ENCODE measurements at regions not wholly inside any gene's neighbourhood (a gene's known extent, or its start where the extent isn't known, plus 50 kb on each side); places are given as distances from the start of the nearest gene placed in this dataset.
A peak's percentile ranks its signal among the peaks of the same experiment; 100 is the strongest.
"Not testable (repeated sequence)": the region's sequence is repeated elsewhere in the genome, so short reads cannot be mapped to it uniquely, and the experiment has no call there.

DNA sequence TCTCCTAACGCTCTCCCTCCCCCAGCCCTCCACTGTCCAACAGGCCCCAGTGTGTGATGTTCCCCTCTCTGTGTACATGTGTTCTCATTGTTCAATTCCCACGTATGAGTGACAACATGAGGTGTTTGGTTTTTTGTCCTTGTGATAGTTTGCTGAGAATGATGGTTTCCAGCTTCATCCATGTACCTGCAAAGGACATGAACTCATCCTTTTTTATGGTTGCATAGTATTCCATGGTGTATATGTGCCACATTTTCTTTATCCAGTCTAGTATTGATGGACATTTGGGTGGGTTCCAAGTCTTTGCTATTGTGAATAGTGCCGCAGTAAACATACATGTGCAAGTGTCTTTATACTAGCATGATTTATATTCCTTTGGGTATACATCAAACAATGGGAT is 347.4 kb downstream of the MAGEE1 start:
- FAIRE-seq: not testable (repeated sequence)

DNA sequence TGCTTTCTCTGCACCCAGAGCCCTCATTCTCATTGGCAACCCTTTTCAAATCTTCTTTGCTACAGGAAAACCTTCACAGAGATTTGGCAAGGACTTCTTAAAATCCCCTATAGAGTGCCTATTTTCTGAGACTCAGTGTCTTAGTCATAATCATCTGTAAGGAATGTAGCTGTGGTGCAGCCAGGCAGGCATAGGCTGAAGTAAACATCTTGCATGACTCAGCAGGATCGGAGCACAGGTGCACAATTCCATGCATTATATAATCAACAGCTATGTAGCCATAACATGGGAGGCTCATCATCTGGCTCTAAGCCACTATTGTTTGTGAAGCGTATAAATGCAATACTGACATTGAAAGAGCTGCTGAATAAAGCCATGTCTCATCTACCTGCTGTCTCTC is 368.8 kb downstream of the MAGEE1 start:
- no peak for FAIRE-seq

DNA sequence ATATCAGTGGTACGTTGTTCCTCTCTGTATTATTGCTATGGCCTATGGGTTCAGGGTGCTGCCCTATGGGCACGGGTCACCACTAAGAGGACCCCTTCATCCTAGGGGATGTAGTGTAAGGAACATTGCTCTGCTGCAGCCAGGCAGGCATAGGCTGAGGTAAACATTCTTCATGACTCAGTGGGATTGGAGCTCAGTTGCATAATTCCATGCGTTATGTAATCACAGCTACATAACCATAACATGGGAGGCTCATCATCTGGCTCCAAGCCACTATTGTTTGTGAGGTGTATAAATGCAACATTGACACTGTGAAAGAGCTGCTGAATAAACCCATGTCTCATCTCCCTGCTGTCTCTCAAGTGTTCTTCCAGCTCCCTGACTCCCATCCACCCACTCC is 375.2 kb downstream of the MAGEE1 start:
- FAIRE-seq: no peak

DNA sequence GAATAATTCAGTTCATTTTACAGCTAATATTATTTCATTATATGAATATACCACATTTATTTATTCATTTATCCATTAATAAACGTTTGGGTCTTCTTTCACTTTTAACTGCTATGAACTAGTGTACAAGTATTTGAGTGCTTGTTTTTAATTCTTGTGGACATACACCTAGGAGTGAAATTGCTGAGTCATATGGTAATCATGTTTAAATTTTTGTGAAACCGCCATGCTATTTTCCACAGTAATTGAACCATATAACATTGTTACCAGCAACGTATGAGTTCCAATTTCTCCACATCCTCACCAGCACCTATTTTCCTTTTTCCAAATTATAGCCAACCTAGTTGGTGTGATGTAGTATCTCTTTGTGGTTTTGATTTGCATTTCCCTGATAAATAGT is 388.2 kb downstream of the MAGEE1 start:
- FAIRE-seq: no peak

DNA sequence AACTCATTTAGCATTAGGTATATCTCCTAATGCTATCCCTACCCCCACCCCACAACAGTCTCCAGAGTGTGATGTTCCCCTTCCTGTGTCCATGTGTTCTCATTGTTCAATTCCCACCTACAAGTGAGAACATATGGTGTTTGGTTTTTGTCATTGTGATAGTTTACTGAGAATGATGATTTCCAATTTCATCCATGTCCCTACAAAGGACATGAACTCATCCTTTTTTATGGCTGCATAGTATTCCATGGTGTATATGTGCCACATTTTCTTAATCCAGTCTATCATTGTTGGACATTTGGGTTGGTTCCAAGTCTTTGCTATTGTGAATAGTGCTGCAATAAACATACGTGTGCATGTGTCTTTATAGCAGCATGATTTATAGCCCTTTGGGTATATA is 389.8 kb downstream of the MAGEE1 start:
- not testable (repeated sequence) for FAIRE-seq

DNA sequence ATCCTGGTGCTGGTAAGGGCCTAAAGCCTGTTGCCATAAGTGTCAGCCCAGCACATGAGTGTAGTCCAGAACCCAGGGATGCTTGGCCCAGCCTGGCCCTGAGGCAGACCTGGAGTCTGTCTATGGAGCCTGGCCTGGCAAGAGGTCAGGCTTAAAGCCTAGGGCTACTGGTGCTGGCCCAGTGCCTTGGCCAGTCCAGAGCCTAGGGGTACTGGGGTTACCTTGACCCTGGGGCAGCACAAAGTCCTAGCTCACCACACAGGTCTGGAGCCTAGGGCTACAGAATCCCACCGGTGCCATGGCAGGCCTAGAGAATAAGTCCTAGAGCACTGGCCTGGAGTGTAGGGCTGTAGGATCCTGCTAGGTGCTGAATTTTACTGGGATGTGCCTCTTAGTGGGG is 393.8 kb downstream of the MAGEE1 start:
- no peak for FAIRE-seq

DNA sequence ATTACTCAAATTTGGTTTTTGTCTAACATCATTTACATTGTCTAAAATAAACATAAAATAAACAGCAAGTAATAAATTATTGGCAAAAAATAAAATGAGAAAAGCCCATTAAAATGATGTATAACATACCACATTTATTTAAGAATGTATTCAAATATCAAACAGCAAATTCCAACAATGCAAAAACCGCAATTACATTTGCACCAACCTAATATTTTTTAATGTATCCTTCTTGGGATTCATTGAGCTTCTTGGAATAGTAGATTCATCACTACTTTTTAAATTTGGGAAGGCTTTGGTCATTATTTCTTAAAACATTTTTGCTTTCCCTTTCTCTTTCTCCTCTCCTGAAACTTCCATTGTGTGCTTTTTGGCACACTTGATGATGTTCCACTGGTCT is 400.2 kb downstream of the MAGEE1 start:
- no peak for FAIRE-seq

DNA sequence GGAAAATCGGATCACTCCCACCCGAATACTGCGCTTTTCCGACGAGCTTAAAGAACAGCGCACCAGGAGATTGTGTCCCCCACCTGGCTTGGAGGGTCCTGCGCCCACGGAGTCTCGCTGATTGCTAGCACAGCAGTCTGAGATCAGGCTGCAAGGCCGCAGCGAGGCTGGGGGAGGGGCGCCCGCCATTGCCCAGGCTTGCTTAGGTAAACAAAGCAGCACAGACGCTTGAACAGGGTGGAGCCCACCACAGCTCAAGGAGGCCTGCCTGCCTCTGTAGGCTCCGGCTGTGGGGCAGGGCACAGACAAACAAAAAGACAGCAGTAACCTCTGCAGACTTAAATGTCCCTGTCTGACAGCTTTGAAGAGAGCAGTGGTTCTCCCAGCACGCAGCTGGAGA is 413.4 kb downstream of the MAGEE1 start:
- not testable (repeated sequence) for FAIRE-seq

DNA sequence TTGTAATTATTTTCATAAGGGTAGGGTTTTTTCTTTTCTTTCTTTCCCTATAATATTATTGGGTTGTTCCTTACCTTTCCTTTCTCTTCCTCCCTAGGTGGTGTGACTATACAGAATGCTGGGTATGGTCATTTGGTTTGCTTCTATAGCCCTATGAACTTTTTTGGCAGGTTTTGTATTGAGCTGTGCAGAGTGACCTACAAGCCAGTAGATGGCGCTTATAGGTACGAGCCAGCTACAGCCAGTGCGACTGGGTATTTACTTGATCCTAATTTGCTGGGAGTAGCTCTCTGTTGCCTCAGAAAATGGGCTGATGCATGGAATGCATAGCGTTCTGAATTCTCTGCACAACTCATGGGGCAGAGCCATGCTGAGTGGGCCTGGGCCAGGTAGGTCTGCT is 423.3 kb downstream of the MAGEE1 start:
- no peak for FAIRE-seq

DNA sequence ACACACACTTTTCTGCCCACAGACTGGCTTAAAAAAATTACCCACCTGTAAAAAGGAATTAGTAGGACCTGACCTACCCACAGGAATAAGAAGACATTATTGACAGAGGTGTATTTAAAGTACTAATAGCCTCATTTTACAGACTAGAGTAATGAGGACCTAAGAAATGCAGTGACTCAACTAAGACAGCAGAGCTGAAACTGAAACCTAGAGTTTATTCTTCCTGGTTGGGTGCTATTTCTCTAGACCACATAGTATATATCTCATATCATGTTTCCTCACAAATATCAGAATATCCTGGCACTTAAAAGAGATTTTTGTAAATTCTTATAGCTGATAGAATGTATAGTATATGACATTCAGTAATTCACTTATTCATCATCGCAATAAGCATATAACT is 435.0 kb downstream of the MAGEE1 start:
- FAIRE-seq: no peak

DNA sequence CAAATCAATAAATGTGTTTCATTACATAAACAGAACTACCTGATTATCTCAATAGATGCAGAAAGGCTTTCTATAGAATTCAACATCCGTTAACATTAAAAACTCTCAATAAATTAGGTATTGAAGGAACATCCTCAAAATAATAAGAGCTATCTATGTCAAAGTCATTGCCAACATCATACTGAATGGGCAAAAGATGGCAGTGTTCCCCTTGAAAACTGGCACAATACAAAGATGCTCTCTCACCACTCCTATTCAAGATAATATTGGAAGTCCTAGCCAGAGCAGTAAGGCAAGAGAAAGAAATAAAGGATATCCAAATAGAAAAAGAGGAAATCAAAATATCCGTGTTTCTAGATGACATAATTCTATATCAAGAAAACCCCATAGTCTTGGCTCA is 466.4 kb downstream of the MAGEE1 start:
- no peak for FAIRE-seq

DNA sequence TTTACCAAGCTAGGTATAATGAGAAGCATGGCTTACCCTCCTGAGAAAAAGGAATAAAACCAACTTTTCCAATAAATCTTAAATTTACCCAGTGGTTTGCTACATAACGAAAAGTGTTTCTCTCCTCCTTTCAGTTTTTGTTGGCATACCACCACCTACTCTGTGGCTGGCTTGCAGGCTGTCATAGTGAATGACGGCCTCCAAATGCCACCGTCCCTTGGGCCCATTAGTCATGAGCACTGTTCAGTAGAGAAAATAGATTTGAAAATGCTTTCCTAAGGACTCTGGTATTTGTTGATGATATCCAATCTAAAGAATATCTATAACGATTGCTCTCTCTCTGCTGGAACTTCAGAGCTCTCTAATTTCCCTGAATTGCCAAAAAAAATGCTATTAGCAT is 488.3 kb downstream of the MAGEE1 start:
- no peak for FAIRE-seq

DNA sequence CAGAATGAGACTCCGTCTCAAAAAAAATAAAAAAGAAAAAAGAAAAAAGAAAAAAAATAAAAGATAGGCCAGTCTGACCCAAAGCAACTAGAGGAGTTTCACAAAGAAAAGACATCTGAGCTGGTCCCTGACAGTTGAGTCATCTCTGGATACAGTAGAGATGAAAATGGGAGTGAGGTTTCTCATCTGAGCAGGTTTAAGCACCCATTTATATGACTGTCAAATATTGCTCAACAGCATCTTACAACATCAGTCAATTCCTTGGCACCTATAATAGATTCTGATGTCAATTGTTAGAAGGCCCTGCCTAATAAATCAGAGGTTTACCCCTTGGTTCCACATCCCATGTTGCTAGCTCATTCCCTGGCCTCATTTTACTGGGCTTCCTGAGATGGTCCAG is 490.5 kb downstream of the MAGEE1 start:
- no peak for FAIRE-seq

DNA sequence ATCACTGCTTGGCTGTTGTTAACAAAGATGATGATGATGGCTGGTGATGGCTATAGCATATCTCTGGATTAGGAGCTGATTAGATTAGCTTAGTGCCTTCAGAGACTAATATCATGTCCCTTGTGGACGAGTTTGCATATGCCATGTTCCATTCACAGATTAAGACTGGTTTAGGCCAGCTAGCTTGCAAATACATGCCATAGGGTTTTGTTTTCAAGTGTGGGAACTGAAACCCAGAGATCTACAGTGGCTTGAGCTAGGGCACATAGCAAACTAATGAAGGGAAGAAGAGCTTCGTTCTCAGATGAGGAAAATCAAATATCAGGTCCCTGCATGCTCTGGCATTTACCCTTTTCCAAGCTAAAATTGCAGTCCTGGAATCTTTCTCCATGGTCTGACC is 492.3 kb downstream of the MAGEE1 start:
- FAIRE-seq: no peak

DNA sequence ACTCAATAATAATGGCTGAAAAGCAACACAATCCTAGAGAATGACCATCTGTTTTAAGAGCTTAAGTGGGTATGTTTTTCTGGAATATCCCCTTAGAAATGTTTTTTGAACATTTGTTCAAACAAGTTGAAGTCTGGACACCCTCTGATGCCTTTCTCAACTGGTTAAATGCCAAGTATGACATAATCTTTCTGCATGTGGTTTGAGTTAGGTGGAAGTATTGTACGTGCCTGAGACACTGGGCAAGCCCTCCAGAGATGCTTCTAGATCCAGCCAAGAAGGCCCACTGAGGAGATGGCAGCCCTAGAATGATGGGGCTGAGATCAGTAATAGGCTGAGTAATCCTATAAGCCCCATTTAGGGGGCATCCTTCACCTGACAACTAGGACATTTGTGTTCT is 493.1 kb downstream of the MAGEE1 start:
- no peak for FAIRE-seq

DNA sequence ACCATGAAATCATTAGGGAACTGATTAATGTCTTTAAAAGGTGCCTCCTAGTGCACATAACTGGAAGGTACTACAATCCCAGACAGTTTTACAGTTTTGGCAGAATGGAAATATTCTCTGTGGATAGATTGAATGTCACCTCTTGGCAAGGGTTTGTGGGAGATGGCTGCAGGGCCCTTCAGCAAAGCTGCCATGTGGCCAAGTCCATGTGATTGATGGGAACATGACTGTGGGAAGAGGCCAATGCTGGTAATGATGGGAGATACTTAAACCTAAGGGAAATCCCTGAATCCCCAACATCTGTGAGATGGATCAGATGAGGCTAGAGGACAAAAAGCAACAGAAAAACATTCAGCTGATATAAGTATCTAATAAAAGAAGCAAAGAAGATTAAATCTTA is 493.7 kb downstream of the MAGEE1 start:
- no peak for FAIRE-seq

DNA sequence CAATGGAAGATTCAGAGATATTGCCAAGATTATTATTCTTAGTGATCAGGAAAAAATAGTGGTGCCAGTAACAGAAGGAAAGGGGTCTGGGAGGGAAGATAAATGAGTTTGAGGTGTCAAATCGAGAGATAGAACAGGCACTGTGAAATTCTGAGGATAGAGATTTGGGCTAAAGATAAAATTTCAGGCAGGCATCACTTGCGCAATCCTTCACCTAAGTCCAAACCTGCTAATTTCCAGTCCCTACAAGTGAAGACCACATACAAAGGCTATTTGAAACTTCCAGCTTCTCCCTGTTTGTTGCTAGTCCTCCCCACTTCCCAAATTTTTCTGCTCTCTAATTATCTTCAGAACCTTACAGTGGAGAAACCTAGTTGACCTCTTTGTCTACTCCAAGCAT is 494.6 kb downstream of the MAGEE1 start:
- no peak for FAIRE-seq

DNA sequence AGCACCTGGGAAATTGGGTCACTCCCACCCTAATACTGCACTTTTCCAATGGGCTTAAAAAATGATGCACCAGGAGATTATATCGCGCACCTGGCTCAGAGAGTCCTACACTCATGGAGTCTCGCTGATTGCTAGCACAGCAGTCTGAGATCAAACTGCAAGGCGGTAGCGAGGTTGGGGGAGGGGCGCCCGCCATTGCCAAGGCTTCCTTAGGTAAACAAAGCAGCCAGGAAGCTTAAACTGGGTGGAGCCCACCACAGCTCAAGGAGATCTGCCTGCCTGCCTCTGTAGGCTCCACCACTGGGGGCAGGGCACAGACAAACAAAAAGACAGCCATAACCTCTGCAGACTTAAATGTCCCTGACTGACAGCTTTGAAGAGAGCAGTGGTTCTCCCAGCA is 497.1 kb downstream of the MAGEE1 start:
- not testable (repeated sequence) for FAIRE-seq

DNA sequence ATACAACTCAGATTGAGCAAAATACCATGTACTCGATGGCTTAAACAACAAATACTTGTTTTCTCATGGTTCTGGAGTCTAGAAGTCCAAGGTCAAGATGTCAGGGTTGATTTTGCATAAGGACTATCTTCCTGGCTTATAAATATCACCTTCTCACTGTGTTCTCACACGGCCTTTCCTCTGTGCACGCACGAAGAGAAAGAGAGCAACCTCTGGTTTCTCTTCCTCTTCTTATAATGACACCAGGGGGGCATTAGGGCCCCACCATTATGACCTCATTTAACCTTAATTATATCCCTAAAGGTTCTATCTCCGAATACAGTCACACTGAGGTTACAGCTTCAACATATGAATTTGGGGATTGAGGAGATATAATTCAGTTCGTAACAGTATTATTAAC is 504.0 kb downstream of the MAGEE1 start:
- FAIRE-seq: no peak

DNA sequence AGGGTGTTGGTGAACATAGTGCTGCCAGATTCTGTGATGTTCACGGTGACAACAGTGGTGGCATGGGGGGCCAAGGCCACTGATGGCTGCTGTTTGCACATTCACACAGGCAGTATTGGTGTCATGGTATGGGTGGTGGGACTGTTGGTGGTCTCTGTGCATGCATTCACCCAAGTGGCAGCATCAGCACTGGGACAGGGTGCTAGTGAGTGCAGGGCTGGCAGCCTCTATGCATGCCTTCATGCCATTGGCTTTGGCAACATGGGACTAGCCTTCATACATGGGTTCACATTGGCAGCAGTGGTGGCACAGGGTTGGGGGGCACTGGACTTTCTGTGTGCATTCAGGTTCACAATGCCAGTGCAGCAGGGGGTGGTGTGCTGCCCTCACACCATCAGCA is 489.7 kb upstream of the FGF16 start:
- FAIRE-seq: no peak

DNA sequence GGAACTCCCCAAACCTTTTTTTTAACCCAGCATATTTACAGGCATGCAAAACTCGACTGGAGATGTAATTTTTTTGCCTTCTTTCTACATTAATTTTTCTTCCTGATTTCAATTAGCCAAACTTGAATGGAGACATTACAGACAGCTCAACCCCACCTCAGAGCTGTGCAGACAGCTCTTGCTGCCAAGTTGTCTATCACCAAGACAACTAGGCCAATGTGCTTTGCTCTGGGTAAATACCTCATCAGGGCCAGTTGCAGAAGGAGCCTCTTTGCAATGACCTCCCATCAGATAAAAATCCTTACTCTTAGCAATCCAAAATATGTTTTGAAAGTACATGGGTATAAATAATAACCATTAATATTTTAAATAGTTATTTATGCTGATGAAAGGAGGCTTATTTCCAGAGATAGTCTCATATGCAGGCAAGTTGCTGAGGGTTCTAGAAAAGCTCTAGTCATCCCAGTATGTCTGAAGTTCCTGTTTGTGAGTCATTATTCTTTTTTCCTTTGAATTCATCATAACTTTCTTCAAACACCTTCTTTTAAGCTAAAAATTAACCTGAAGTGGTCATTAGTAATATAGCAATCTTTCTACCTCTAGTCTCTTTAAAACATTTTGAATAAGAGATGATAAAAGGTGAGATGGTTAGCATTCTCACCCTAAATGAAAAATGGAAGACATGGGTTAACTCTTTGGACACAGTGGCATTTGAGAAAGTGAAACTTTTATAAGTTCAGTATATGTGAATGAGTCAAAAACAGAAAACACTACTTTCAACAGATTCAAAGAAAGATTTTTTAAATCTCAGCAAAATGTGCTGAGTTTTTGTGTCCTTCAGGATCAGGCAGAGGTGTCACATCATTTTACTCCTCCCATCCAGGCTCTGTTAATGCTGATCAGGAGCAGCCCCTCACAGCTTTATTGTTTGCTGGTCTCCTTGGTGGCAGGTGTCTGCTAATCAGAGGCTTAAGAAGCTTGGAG is 475.5 kb upstream of the FGF16 start:
- FAIRE-seq: peak; percentile 98

DNA sequence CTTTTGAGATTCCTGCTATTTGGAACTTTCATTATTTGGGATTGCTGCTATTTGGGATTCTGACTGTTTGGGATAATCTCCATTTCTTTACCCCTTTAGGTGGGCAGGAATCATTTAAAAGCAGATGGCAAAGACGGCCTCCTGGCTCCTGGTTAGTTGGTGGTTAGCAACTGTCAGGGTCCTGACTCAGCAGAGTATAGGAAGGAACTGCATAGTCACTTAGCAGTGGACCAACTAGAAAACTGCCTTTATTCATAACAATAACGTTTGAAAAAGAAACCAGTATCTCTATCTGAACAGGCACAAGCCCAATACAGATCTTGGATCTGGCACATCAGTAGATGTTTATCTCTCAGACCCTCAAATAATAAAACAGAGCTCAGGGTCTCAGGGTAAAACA is 469.7 kb upstream of the FGF16 start:
- no peak for FAIRE-seq

DNA sequence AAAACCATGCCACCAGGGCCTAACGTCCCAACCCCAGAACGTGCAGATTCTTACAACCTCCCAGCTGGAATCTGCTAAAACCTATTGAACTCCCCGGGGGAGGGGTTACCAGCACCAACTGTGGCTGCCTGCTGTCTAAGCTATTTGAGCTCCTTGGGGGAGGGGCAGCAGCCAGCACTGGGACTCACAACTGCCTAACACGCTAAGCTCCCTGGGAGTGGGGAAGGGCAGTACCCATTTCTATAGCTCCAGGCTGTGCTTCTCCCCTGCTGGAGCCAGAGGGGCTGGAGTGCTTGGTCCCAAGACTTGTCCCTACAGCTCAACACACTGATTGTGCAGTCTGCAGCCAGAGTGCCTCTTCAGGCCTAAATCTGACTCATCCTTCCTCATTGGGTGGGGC is 459.8 kb upstream of the FGF16 start:
- FAIRE-seq: no peak

DNA sequence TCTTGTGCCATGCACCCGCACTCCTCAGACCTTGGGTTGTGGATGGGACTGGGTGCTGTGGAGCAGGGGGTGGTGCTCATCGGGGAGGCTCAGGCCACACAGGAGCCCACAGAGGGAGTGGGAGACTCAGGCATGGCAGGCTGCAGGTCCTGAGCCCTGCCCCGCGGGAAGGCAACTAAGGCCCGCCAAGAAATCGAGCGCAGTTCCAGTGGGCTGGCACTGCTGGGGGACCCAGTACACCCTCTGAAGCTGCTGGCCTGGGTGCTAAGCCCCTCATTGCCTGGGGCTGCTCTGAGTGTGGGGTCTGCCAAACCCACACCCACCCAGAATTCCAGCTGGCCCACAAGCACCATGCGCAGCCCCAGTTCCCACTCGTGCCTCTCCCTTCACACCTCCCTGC is 450.5 kb upstream of the FGF16 start:
- no peak for FAIRE-seq

DNA sequence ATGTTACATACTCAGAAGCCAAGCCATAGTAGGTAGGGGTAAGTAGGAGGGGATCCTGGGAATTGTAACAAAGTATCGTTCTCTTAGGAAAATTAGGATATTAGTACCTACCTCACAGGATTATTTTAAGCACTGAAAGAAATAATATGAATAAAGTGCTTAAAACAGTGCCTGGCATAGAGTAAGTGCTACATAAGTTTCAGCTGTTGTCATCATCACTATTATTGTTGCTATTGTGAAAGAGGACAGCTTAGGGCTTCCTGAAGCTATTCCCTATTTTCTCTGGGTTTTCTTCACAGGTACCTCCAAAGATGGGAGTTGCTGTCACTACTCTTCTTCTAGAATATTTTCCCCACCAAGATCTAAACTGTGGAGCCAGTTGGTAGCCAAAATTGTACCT is 443.7 kb upstream of the FGF16 start:
- FAIRE-seq: no peak

Measured in islet of Langerhans (tissue), 1 donor.